Activated CD4-positive, alpha-beta T cell treated with anti-CD3 and anti-CD28 coated beads, Interleukin-2, amount 50 U/mL, for 4 hours (primary cell): ENCODE measurements at regions not wholly inside any gene's neighbourhood (a gene's known extent, or its start where the extent isn't known, plus 50 kb on each side); places are given as distances from the start of the nearest gene placed in this dataset.
"Not testable (repeated sequence)": the region's sequence is repeated elsewhere in the genome, so short reads cannot be mapped to it uniquely, and the experiment has no call there.

ENCODE experiments used
- DNase-seq, 2 experiments: peaks; one replicate each; pipeline ENCODE4 v3.0.0-alpha.2; 2020

GRCh38 chr1:185460723-185461122 lies 143.7 kb upstream of the IVNS1ABP start:
- not testable (repeated sequence) for DNase-seq

DNA sequence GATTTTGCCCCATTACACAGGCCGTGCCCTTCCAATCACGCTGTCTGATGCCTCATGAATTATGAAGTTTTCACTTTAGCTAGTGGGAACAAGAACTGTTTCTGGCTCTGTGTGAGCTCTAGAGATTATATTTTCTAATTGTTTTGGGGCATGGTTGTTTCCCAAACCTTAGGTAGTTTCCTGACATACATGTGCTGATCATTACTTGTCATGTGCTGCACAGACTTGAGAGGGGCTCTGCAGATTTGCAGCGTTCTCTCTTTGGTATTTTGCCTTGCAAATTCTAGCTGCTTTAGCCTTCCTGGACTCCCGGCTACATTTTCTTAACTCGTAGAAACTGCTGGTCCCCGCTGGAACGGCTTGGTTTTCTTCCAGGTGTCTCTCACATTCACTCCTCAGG lies 142.1 kb upstream of the IVNS1ABP start:
- DNase-seq: no peak

- no peak for DNase-seq
These were observed 141.6 kb upstream of the IVNS1ABP start for GRCh38 chr1:185458670-185459069.

- DNase-seq: no peak
These were observed 136.6 kb upstream of the IVNS1ABP start for GRCh38 chr1:185453496-185454192.

- no peak for DNase-seq
These were observed 133.9 kb upstream of the IVNS1ABP start for GRCh38 chr1:185450917-185451316.

GRCh38 chr1:185450060-185450788 lies 133.2 kb upstream of the IVNS1ABP start:
- no peak for DNase-seq

DNA sequence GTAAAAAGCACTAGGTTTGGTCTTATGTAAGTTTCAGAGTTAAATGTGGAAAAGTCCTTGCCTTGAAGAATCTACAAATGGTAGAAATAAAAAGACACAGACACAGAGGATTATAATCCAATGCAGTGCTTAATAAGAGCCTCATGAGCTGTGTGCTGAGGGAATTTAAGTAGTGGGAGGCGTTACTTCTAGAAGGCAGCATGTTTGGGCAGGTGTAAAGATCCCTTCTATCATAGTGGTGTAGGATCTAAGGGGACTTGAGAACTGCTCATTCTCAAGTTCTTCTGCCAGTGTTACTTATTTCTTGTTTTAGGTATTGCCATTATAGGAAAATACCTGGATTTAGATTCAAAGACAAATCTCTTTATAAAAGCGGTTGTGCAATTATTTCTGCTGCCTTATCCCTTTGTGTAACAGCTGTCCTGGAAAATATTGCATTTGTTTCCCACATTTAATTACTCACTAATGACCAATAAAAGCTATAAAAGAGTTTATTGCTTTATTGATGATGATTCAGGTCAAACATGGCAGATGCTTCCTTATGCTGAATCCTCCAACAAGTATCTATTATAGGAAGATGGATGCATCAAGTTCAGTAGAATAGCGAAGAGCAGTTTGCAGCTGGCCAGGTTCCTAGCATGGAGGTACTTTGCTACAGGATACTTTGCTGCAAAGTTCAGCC lies 132.5 kb upstream of the IVNS1ABP start:
- DNase-seq: no peak

DNA sequence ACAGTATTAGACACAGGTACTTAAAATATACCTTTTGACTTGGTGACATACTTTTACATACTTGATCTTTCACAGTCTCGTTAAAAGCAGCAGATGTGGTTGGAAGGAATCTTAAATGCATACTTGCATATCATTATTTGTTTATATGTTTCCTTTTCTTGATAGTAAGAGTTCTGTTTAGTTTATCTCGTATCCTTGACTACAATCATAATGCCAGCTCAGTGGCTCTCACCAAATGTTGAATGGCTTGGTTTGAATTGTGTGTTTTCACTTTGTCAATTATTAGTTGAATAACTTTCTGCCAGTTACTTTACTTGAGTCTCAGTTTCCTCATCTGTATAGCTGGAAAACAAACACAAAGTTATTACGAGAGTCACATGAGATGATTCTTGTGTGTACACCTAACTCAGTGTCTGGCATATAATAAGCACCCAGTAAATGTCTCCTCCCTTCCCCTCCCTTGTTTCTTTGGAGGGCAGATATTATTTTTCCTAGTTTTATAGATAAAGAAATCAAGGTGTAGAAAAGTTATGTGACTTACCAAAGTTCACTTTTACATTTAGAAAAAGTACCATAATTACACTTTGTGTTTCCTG lies 131.6 kb upstream of the IVNS1ABP start:
- DNase-seq: no peak

GRCh38 chr1:185446131-185446530 lies 129.1 kb upstream of the IVNS1ABP start:
- no peak for DNase-seq

GRCh38 chr1:185445594-185445993 lies 128.6 kb upstream of the IVNS1ABP start:
- no peak for DNase-seq

- no peak for DNase-seq
These were observed 127.6 kb upstream of the IVNS1ABP start for GRCh38 chr1:185444676-185445075.

- DNase-seq: no peak
These were observed 125.0 kb upstream of the IVNS1ABP start for GRCh38 chr1:185442050-185442449.

DNA sequence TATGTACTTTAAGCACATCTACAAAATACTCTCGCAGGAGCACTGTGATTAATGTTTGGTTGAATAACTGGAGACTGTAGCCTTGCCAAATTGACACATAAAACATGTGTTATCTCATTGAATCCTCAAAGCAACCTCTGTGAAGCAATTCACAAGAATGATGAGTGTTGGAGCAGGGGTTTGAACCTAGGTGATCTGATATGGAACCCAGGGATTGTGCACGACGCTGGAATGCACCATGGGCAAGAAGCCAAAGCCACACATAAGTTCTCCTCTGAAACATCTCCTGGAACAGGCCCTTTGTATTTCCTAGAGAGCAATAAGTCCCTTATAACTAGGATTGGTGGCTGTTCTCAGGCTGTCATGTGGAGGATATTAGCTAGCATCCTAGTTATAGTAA lies 124.6 kb upstream of the IVNS1ABP start:
- DNase-seq: no peak

- DNase-seq: no peak
These were observed 123.8 kb upstream of the IVNS1ABP start for GRCh38 chr1:185440877-185441276.

DNA sequence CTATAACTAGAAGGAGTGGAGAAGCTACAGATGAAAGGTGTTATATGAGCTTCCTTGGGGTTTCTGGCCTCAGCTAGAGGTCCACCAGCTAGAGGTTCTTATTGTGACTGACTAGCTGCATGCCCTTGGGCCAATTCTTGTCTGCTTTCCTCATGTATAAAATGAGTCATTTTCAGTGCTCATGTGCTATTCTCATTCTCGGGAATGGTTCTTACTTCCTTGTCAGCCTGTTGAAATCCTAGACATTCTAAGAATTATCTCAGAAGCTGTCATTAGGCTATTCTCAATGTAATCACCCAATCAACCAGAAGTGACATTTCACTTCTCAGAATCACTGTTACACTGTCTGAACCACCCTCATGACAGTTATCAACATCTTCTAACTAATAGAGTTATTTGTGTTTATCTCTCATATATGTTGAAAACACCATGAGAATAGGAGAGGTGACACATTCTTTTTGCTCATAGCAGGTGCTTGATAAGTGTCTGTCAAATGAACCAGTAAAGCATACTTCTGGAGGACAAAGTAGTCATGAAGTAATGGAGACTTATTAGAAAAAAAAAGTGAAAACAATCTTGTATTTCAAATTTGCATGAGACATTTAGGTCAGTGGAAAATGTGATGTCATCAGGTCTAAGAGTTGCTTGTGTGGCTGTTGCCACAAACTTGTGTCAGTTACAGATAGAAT lies 122.8 kb upstream of the IVNS1ABP start:
- peak in 1 of 2 experiments; percentile 9 for DNase-seq

- no peak for DNase-seq
These were observed 121.9 kb upstream of the IVNS1ABP start for GRCh38 chr1:185438936-185439335.

GRCh38 chr1:185435696-185436379 lies 118.8 kb upstream of the IVNS1ABP start:
- DNase-seq: no peak

- DNase-seq: no peak
These were observed 117.7 kb upstream of the IVNS1ABP start for GRCh38 chr1:185434721-185435120.

- DNase-seq: no peak
These were observed 116.6 kb upstream of the IVNS1ABP start for GRCh38 chr1:185433667-185434066.

DNA sequence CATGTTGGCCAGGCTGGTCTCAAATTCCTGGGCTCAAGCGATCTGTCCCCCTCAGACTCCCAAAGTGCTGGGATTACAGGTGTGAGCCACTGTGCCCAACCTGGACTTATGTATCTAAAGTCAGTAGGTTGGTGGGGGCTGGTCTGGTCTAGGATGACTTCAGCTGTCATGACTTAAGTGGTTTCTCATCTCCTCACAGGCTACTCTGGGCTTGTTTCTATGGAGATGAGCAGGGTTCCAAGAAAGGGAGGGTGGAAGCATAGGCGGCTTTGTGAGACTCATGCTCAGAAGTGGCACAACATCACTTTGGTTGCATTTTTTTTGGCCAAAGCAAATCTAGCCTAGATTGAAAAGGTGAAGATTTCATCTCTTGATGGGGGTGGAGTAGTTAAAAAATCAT lies 115.9 kb upstream of the IVNS1ABP start:
- no peak for DNase-seq

DNA sequence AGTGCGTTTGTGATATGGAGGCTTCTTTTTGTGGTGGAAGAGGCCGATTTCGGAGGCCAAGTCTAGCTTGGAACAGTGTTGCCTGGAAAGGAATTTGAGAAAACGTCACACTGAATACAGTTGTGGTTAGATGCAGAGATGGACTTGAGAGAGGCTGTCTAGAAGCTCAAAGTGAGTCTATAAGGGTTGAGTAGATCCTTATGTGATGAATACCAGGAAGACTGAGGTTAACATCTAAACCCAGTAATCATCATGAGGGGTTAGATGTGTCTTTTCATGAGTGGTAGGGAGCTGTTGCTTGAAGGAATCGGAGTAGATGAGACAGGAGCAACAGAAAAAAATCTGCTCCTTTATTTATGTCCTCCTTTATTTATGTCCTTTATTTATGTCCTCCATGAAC lies 114.6 kb upstream of the IVNS1ABP start:
- DNase-seq: no peak

GRCh38 chr1:185429668-185430067 lies 112.6 kb upstream of the IVNS1ABP start:
- not testable (repeated sequence) for DNase-seq
